Kidney tubule cell (primary cell): ENCODE measurements at regions not wholly inside any gene's neighbourhood (a gene's known extent, or its start where the extent isn't known, plus 50 kb on each side); places are given as distances from the start of the nearest gene placed in this dataset.

Experiments used
- DNase-seq: peaks from one replicate; pipeline ENCODE4 v3.0.0-alpha.2; 2018; ENCODE audit warnings: low spot score

- no peak for DNase-seq
Observed at GRCh38 chr10:79005126-79005810, 63.5 kb upstream of the ZMIZ1 start.

GRCh38 chr10:79007018-79007417 is 61.7 kb upstream of the ZMIZ1 start:
- no peak for DNase-seq

GRCh38 chr10:79007421-79008319 is 61.1 kb upstream of the ZMIZ1 start:
- no peak for DNase-seq

- no peak for DNase-seq
Observed at GRCh38 chr10:79009145-79009544, 59.6 kb upstream of the ZMIZ1 start.

GRCh38 chr10:79012567-79012966 is 56.2 kb upstream of the ZMIZ1 start:
- DNase-seq: no peak

- DNase-seq: no peak
Observed at GRCh38 chr10:79013406-79013987, 55.3 kb upstream of the ZMIZ1 start.

GRCh38 chr10:79014796-79015195 is 54.0 kb upstream of the ZMIZ1 start:
- DNase-seq: no peak

GRCh38 chr10:79017882-79018520 is 50.8 kb upstream of the ZMIZ1 start:
- DNase-seq: no peak

- no peak for DNase-seq
Observed at GRCh38 chr10:79018521-79019011, 50.2 kb upstream of the ZMIZ1 start.
